ENCODE measurements at regions not wholly inside any gene's neighbourhood (a gene's known extent, or its start where the extent isn't known, plus 50 kb on each side); places are given as distances from the start of the nearest gene placed in this dataset.

DNA sequence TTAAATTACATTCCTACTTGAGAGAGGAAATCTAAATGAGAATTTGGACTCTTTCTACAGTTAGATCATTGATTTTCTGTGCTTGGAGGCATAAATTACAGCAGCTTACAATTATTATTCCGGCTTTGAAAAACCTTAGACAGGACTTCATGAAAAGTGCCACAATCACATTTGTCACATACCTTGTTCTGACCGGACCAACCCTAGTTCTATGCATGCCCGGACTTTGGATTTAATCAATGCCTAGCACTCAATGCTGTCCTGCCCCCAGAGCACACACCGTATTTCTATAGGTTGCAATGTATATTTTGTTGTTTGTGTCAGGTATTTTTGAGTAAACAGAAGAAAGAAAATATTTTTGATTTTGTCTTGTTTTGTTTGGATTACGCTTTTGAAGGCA is 424.7 kb upstream of the PDZRN3 start:
- Mint-ChIP-seq H3K27ac (no peak overlapping the region), H3K36me3 (no peaks in the 10 kb centered on the region), H3K9me3 (peaks cover 7 to 36% (median 19%) of the 10 kb centered on the region in 6 donors), H3K4me1 (no peaks in the 10 kb centered on the region), H3K27me3 (ENCODE audit: low read depth in 3 of 3) (no peaks in the 10 kb centered on the region), H3K4me3 (no peak overlapping the region)
- DNase-seq: no peak

GRCh38 chr3:74048699-74049098 is 424.0 kb upstream of the PDZRN3 start:
- Mint-ChIP-seq H3K36me3 (no peaks in the 10 kb centered on the region), H3K9me3 (peaks cover 7 to 34% (median 18%) of the 10 kb centered on the region in 6 donors), H3K27me3 (ENCODE audit: low read depth in 3 of 3) (no peaks in the 10 kb centered on the region), H3K4me1 (no peaks in the 10 kb centered on the region), H3K4me3 (no peak overlapping the region), H3K27ac (no peak overlapping the region)
- DNase-seq: no peak

DNA sequence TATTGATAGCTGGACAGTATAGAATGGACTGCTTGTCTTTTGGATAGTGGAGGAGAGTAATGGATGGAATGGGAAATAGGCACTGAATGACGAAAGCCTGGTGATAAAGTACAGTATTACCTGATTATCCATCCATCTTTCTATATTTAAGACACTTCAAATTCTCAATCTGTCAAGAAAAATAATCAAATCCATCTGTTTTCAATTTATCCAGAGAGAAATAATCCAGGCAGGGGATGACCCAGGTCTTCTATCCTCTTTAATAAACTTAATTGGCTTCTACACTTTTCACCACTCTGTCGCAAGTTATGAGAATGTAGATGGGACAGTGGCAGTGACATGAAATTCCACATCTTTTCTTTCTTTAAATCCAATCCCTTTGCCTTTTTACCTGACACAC is 420.3 kb upstream of the PDZRN3 start:
- Mint-ChIP-seq H3K4me1 (no peaks in the 10 kb centered on the region), H3K27me3 (ENCODE audit: low read depth in 3 of 3) (no peaks in the 10 kb centered on the region), H3K27ac (no peak overlapping the region), H3K4me3 (no peak overlapping the region), H3K36me3 (no peaks in the 10 kb centered on the region), H3K9me3 (peaks cover 5 to 24% (median 10%) of the 10 kb centered on the region in 6 donors)
- DNase-seq: no peak

GRCh38 chr3:74041068-74041675 is 416.4 kb upstream of the PDZRN3 start:
- H3K27me3 Mint-ChIP-seq (ENCODE audit: low read depth in 3 of 3): no peaks in the 10 kb centered on the region
- peaks cover 6 to 23% (median 15%) of the 10 kb centered on the region in 6 donors for H3K9me3 Mint-ChIP-seq
- no peak overlapping the region for H3K27ac Mint-ChIP-seq
- no peaks in the 10 kb centered on the region for H3K36me3 Mint-ChIP-seq
- no peak for DNase-seq
- H3K4me1 Mint-ChIP-seq: no peaks in the 10 kb centered on the region
- H3K4me3 Mint-ChIP-seq: no peak overlapping the region

DNA sequence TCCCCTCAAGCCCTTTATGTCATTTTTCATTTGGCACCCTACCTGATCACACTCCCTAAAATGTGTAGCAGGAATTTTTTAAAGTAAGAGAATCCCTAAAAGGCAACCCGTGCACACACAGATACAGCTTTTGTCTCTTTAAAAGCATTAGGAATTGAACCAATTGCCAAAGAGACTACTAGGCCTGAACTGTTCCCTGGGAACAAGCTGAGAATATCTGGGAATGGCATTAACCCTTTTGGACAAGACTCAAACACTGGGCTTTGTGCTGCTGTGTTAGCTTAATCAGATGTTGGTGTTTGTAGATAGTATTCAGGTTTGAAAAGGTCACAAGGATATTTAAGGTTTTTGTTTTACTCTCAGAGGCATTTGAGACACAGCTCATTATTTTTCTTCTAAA is 414.4 kb upstream of the PDZRN3 start:
- no peak for DNase-seq
- H3K27me3 Mint-ChIP-seq (ENCODE audit: low read depth in 3 of 3): no peaks in the 10 kb centered on the region
- no peaks in the 10 kb centered on the region for H3K36me3 Mint-ChIP-seq
- no peaks in the 10 kb centered on the region for H3K4me1 Mint-ChIP-seq
- H3K27ac Mint-ChIP-seq: no peak overlapping the region
- H3K9me3 Mint-ChIP-seq: peaks cover 7 to 31% (median 13%) of the 10 kb centered on the region in 6 donors
- H3K4me3 Mint-ChIP-seq: no peak overlapping the region

GRCh38 chr3:74036568-74036967 is 411.8 kb upstream of the PDZRN3 start:
- DNase-seq: no peak
- no peaks in the 10 kb centered on the region for H3K4me1 Mint-ChIP-seq

DNA sequence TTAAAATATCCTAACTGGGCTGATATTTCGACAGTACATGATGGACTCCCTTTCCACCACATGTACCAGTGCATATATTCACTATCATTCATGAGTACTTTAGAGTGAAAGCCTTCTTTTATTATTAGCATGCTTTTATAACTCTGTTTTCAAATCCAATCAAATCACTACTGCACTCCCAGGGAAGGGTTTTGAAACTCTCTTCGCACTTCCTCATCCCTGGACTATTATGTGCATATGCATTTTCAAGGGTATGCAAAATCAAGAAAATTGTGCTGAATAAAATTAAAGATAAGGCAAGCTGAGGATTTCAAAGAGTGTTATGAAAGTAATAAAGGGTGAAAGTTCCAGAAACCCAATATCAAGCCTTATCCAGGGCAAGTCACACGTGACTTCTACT is 411.4 kb upstream of the PDZRN3 start:
- DNase-seq: no peak
- Mint-ChIP-seq H3K4me1 (no peaks in the 10 kb centered on the region), H3K4me3 (no peak overlapping the region), H3K36me3 (no peaks in the 10 kb centered on the region), H3K27ac (no peak overlapping the region), H3K9me3 (peaks cover 7 to 38% (median 16%) of the 10 kb centered on the region in 6 donors), H3K27me3 (ENCODE audit: low read depth in 3 of 3) (no peaks in the 10 kb centered on the region)

More at GRCh38 chr3:74036568-74036967, 411.8 kb upstream of the PDZRN3 start:
- no peaks in the 10 kb centered on the region for H3K27me3 Mint-ChIP-seq (ENCODE audit: low read depth in 3 of 3)
- no peak overlapping the region for H3K27ac Mint-ChIP-seq
- peaks cover 7 to 38% (median 14%) of the 10 kb centered on the region in 6 donors for H3K9me3 Mint-ChIP-seq
- H3K36me3 Mint-ChIP-seq: no peaks in the 10 kb centered on the region
- H3K4me3 Mint-ChIP-seq: no peak overlapping the region

DNA sequence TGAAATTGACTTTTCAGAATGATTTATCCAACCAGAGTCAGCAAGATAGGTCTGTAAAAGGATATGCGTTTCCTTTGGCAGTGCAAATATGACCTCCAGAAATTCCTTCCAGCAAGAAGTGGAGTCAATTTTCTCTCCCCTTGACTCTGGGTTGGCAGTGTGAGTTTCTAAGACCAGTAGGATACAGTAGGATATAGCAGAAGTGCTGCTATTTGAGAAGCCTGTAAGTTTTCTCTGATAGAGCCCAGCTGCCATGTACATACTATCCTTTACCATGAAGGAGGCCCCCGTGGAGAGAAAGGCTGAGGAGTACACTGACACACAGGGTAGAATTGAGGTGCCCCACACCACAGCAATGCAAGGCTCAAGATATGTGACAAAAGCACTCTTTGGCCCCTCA is 409.1 kb upstream of the PDZRN3 start:
- Mint-ChIP-seq H3K4me1 (no peaks in the 10 kb centered on the region), H3K27me3 (ENCODE audit: low read depth in 3 of 3) (no peaks in the 10 kb centered on the region), H3K4me3 (no peak overlapping the region), H3K27ac (no peak overlapping the region), H3K36me3 (no peaks in the 10 kb centered on the region), H3K9me3 (peaks cover 0 to 42% (median 16%) of the 10 kb centered on the region in 6 donors)
- DNase-seq: no peak

DNA sequence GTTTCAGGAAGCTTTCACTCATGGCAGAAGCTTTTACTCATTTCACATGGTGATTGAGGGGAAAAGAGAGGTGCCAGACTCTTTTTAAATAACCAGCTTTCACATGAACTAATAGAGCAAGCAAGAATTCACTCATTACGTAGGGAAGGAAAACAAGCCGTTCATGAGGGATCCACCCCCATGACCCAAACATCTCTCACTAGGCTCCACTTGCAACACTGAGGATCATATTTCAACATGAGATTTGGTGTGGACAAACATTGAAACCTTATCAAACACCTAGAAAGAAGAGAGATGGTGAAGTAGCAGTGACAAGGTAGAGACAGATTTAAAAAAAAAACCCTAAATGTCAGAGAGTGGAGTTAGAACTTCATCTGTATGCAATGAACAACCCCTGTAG is 408.6 kb upstream of the PDZRN3 start:
- Mint-ChIP-seq H3K4me3 (no peak overlapping the region), H3K9me3 (peaks cover under 1 to 44% (median 16%) of the 10 kb centered on the region in 6 donors), H3K27ac (no peak overlapping the region), H3K36me3 (peaks cover 0 to 1% (median 0%) of the 10 kb centered on the region in 3 donors), H3K4me1 (no peaks in the 10 kb centered on the region), H3K27me3 (ENCODE audit: low read depth in 3 of 3) (no peaks in the 10 kb centered on the region)
- DNase-seq: no peak

DNA sequence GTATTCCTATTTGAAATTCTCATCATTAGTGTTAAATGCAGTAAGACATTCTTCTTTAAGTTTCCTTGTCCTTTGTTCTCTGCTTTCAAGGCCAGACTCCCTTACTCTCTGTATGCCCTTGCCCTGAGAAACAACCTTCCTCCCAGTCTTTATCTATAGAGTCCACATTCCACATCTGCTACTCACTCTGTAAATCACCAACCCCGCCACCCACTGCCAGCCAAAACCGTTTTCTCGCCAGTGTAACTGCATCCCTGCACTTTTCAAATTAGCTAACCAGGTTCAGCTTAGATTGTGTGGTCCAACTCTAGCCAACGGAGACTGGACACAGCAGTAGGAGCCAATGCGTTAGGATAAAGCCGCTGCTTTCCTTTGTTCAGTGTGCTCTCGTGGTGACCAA is 402.4 kb upstream of the PDZRN3 start:
- Mint-ChIP-seq H3K27me3 (ENCODE audit: low read depth in 3 of 3) (peaks cover 0 to 2% (median 0%) of the 10 kb centered on the region in 3 donors), H3K27ac (no peak overlapping the region), H3K4me3 (no peak overlapping the region), H3K36me3 (peaks cover 0 to 5% (median 0%) of the 10 kb centered on the region in 3 donors), H3K9me3 (peaks cover 8 to 62% (median 21%) of the 10 kb centered on the region in 6 donors), H3K4me1 (no peaks in the 10 kb centered on the region)
- DNase-seq: no peak

- no peak overlapping the region for H3K4me3 Mint-ChIP-seq
Measured at GRCh38 chr3:74023395-74023794, 398.7 kb upstream of the PDZRN3 start.

GRCh38 chr3:74021449-74021848 is 396.7 kb upstream of the PDZRN3 start:
- Mint-ChIP-seq H3K4me3 (no peak overlapping the region), H3K9me3 (peaks cover 9 to 43% (median 18%) of the 10 kb centered on the region in 6 donors), H3K27ac (no peak overlapping the region), H3K36me3 (no peaks in the 10 kb centered on the region), H3K27me3 (ENCODE audit: low read depth in 3 of 3) (peaks cover 0 to 2% (median 0%) of the 10 kb centered on the region in 3 donors), H3K4me1 (no peaks in the 10 kb centered on the region)
- DNase-seq: no peak

More at GRCh38 chr3:74023395-74023794, 398.7 kb upstream of the PDZRN3 start:
- H3K27me3 Mint-ChIP-seq (ENCODE audit: low read depth in 3 of 3): peaks cover 0 to 2% (median 0%) of the 10 kb centered on the region in 3 donors
- no peak for DNase-seq
- no peak overlapping the region for H3K27ac Mint-ChIP-seq
- H3K4me1 Mint-ChIP-seq: no peaks in the 10 kb centered on the region
- H3K9me3 Mint-ChIP-seq: peaks cover 11 to 52% (median 18%) of the 10 kb centered on the region in 6 donors
- peaks cover 0 to 4% (median 0%) of the 10 kb centered on the region in 3 donors for H3K36me3 Mint-ChIP-seq

DNA sequence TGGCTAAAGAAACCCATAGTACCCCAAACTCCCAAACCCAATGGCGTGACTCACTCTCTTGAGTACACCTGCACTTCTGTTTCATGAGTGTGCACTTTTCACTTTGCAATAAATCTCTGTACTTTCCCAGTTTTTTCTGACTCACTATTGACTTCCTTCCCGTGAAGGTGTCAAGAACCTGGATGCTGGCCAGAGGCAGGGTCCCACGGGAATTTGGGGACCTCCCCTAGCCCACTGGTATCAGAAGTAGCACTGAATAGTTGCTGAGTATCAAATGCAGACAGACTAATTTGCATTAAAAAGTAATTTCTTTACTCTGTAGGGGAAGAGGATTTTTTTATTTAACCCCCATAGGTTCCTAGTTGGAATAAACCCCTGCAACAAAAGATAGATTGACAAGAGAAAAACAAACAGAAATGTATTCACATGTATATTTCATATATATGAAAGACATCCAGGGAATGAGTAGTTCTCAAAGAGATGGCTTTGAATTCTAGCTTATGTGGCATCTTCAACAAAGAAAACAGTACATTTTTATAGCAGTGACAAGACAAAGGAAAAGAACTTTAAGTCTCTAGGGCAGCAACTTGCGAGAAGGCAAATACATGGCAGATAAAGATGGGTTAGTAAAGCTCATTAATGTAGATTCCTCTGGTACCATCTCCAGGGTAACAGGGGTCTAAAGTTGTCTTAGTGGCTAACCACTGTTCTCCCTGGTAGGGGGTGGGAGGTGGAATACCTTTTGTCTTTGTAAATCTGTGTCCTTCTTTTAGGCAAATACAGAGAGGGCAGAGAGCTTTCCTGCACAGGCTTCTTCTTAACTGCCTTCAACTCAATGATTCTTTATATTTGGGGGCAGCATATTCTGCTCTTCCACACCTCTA is 385.5 kb upstream of the PDZRN3 start:
- H3K4me1 Mint-ChIP-seq: no peaks in the 10 kb centered on the region
- no peak for DNase-seq
- no peak overlapping the region for H3K4me3 Mint-ChIP-seq
- H3K9me3 Mint-ChIP-seq: peaks cover 12 to 43% (median 13%) of the 10 kb centered on the region in 6 donors
- H3K27ac Mint-ChIP-seq: no peak overlapping the region
- peaks cover 0 to 1% (median 0%) of the 10 kb centered on the region in 3 donors for H3K27me3 Mint-ChIP-seq (ENCODE audit: low read depth in 3 of 3)
- no peaks in the 10 kb centered on the region for H3K36me3 Mint-ChIP-seq

- DNase-seq: no peak
- no peaks in the 10 kb centered on the region for H3K36me3 Mint-ChIP-seq
- H3K27ac Mint-ChIP-seq: no peak overlapping the region
- peaks cover 0 to 1% (median 0%) of the 10 kb centered on the region in 3 donors for H3K27me3 Mint-ChIP-seq (ENCODE audit: low read depth in 3 of 3)
- no peaks in the 10 kb centered on the region for H3K4me1 Mint-ChIP-seq
- H3K4me3 Mint-ChIP-seq: no peak overlapping the region
- peaks cover 5 to 50% (median 15%) of the 10 kb centered on the region in 6 donors for H3K9me3 Mint-ChIP-seq
Measured at GRCh38 chr3:74004386-74004785, 379.6 kb upstream of the PDZRN3 start.

Data from immature natural killer cell (primary cell).